ENCODE measurements at regions not wholly inside any gene's neighbourhood (a gene's known extent, or its start where the extent isn't known, plus 50 kb on each side); places are given as distances from the start of the nearest gene placed in this dataset.

GRCh38 chr6:156725712-156726111 lies 51.5 kb upstream of the ARID1B start:
- no peak for DNase-seq

DNA sequence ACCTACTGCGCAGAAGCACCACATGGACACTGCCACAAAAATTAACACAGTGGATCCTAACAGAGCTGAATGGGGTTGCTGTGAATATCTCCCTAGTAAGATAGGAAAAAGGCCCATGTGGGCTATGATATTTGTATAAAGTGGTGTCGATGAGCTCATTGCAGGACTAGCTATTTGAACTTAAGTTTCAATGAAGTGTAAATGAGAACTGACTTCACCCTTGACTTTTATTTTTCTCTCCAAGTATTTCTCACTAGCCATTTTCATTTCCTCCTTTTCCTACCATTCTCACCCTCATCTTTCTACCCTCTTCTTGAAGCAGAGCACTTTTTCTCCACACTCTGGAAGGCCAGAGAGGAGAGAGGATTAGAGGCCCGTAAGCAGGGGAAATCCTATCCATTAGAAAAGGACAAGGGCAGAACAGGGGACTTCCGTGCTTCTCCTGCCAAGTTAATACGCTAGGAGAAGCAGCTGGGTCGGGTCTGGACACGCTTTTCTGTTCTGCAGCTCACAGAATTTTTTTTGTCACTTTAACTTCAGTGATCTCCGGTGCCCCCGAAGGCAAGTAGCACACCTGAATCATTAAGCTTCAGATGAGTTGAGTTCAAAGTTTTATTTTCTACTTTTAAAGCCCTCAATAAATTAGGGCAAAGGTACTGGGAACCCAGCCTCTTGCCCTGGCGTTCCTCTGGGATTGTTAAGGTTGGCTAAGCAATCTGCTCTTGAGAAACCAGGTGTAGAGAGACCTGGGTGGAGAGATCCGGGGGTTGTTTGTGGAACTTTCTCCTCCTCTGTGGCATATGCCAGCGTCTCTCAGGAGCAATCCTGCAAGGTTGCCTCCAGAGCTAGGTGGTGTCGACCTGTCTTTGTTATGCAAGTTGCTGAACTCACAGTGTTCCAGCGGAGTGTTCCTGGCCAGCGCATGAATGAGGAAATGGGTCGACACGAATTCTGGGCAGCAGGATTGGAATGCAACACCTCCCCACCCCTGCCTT lies 56.2 kb upstream of the ARID1B start:
- no peak for DNase-seq

- DNase-seq: peak; percentile 85
Measured at GRCh38 chr6:156719720-156720563, 57.2 kb upstream of the ARID1B start.

DNA sequence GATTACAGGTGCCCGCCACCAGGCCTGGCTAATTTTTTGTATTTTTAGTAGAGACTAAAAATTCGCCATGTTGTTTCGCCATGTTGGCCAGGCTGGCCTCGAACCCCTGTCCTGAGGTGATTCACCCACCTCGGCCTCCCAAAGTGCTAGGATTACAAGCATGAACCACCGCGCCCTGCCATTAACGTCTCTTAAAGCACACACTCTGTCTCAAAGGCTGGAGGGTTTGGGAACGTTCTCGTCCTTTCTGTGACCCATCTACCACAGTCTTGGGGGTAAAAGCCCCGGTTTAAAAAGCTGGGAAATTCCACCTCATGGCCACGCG lies 57.8 kb upstream of the ARID1B start:
- DNase-seq: no peak

DNA sequence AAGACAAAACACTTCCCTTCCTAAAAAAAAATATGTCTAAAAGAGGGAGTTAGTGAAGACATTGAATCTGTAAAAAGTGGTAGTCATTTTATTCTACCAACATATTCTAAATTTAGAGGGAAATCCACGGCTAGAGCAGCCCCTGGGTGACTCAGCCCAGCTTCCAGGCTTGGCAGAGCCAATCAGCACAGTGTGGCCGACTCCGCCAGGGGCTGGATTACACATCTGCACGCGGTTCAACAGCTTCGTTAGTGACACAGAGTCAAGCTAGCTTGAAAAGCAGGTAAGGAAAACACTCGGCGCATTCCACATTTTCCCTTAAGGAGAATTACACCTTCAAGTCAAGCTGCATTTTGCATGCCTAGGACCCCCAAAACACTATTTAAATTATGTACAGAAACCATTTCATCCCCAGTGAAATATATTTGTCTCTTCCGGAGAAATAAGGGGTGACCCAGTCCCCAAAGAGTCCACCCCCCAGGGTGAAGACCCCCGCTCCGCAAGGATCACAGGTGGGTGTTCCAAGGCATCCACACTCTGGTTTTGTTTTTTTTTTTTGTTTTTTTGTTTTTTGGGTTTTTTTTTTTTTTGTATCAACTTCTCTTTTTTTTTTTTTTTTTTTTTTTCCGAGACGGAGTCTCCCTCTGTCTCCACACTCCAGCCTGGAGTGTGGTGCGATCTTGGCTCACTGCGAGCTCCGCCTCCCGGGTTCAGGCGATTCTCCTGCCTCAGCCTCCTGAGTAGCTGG lies 58.4 kb upstream of the ARID1B start:
- no peak for DNase-seq

GRCh38 chr6:156717542-156717941 lies 59.6 kb upstream of the ARID1B start:
- no peak for DNase-seq

GRCh38 chr6:156715839-156716238 lies 61.3 kb upstream of the ARID1B start:
- no peak for DNase-seq

DNA sequence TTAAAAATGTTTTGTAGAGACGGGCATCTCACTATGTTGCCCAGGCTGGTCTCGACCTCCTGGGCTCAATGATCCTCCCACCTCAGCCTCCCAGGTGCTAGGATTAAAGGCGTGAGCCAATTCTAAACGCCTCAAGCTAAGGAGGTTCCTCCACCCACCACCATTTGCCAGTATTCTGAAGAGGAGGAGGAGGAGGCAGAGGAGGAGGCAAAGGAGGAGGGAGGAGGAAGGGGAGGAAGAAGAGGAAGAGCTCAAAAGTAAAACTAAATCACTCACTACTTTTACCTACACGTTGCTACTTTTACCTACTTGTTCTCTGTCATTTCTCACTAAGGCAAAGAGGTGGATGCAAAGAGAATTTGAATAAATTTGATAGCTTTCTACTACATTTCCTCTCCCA lies 63.6 kb upstream of the ARID1B start:
- DNase-seq: no peak

DNA sequence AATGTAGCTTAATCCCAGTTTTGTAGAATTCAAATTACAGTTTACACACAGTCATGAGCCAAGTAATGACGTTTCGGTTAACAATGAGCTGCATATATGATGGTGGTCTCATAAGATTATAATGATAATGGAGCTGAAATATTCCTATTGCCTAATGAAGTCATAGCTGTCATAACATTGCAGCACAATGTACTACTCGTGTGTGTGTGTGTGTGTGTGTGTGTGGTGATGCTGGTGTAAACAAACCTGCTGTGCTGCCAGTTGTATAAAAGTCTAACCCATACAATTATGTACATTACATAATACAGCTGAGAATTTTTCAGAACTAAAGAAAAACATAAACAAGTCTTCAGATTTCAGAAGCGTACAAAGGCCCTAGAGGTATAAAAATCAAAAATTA lies 66.7 kb upstream of the ARID1B start:
- DNase-seq: no peak

DNA sequence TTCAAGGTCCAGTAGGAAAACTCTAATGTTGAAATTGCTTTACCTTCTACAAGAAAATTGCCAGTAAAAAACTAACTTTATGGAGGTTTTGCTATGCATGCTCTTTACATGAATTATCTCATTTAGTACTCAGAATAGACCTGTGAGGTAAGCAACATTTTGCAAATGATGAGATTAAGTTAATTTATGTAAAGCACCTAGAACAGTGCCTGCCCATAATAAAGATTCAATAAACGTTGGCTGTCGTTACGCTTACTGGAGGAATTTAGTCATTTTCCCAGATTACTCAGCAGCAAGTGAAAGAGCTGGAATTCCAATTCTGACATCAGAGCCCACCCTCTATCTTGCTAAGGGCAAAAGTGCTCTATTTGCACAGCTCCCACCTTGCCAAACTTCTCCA lies 69.4 kb upstream of the ARID1B start:
- no peak for DNase-seq

- DNase-seq: no peak
Measured at GRCh38 chr6:156703719-156704118, 73.5 kb upstream of the ARID1B start.

GRCh38 chr6:156701966-156702365 lies 75.2 kb upstream of the ARID1B start:
- DNase-seq: no peak

DNA sequence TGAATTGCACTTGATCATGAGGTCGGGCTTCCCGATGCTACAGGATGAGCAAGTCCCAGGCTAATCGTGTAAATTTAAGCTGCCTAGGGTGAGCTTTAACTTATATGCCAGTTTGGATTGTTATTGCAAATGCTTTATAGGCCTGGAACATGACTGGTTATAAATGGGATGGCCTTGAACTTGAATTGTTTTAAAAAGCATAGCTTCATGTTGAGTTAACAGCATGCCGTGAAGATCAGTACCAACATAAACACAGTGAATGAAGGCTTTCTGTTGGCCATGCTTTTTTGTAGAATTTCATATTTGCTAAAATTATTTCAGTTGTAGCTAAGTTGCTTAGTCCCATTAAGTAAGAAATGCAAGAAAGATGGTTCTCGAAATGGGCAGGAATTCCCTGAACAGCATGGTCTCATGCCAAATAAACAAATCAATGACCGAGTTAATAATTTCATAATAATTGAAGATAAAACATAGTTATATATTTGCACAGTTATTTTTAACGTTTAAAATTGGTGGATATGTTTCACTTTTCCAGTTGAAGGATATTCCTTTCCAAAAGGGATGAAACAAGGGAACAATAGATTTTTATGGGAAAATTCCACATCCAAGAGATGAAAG lies 76.6 kb upstream of the ARID1B start:
- no peak for DNase-seq

GRCh38 chr6:156699935-156700334 lies 77.2 kb upstream of the ARID1B start:
- DNase-seq: no peak

DNA sequence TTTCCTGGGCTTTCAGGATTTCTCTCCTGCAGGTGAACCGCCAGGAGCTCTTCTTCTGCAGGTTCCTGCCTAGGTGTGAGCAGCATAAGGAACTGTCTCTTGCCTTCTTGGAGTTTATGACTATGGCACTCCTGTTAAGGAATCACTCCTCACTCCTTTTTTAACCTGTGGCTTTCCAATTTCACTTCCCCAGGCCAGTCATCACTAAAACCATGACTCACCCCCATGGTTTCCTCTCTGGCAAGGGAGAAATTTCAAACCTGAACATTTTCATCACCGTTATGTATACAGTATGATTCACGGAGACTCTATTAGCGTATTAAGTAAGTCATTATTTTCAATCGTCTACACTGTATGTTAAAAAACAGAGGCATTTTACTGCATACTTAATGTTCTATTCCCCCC lies 78.2 kb upstream of the ARID1B start:
- no peak for DNase-seq

DNA sequence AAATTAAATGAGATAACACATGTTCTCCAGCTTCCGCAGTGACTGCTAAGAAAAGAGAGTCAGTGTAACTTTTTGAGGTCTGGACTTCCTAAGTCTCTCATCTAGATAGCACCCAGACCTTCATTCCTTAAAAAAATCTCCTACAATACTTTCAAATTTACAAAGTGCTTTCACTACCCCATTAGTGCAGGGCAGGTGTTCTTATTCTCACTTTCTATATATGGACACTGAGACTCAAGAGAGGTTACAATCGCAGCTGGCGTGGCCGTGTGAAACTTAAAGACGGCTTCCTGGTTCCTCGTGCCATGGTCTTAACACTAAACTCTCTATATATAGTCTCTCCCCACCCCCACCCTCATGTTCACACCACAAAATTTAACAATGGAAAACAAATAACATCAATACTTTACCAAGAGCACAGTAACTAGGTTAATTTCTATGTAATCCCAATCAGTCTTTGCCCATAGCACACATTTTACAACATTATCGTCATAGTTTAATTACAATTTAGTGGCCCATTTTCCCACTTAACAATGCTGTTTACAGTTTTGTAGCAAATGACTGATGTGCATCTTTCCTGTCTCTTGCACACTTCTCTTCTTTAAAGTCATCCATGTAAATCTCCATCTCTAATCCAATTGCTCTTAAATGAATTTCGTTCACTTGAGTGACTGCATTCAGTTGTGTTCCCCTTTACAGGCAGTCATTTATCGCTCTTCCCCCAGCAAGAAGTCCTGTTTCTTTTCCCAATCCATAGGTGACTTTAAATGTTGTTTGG lies 78.8 kb upstream of the ARID1B start:
- DNase-seq: no peak

- no peak for DNase-seq
Measured at GRCh38 chr6:156697225-156697830, 79.8 kb upstream of the ARID1B start.

DNA sequence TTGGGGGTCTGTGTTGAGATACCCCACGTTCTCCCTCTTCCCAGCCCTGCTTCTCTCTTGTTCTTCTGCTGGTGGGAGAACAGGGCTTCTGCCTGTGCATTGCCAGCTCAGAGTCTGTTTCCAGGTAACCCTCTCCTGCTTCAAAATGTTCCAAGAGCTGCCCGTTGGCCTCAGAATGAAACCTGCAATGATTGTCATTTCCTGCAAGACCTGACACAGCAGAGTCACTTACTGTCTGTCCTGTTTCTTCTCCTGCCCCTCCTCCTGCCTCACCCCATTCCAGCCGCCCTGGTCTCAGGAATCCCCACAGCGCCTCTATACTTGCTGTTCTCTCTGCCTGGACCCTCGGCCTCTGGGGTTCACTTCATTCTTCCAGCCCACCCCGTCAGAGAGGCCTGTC lies 81.4 kb upstream of the ARID1B start:
- DNase-seq: no peak

DNA sequence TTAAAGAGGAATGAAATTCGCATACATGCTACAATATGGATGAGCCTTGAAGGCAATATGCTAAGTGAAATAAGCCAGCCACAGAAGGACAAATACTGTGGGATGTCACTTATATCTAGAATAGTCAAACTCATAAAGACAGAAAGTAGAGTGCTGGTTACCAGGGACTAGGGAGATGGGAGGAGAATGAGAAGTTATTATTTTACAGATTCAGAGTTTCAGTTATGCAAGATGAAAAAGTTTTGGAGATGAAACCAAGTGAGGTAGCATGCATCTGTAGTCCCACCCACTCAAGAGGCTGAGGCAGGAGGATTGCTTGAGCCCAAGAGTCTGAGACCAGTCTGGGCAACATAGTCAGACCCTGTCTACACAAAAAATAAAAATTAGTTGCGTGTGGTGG lies 82.5 kb upstream of the ARID1B start:
- no peak for DNase-seq

DNA sequence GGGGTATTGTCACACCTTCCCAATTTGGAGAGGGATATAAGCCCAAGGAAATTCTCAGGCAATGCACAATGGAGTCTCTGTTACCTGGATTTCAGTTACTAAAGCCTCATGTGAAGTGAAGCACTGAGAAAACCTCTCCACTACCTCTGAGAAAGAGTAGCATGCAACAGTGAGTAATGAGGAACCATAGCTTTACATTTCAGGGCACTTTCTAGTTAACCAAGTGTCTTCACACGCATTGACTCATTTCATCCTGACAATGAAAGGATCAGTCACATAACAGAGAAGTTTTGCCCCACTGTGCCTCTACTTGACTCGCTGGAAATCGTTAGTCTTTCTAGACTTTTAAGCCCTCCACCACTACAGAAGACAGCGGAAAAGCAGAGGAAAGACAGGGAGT lies 86.2 kb upstream of the ARID1B start:
- DNase-seq: no peak

DNA sequence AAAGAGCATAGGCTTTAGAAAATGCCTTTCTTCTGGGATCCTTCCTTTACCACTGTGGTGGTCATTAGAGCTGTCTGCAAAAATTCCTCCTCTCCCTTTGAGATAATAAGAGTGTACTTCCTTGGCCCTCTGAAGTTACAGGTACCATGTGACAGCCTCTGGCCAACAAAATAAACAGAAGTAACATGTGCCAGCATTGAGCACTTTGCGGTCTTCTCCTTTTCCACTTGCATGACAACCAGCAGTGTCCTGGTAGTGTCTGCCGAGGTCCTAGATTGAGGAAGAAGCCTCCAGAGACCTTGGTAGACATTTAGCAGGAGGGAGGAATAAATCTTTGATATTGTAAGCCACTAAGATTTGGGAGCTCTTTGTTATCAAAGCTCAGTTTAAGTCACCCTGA lies 87.5 kb upstream of the ARID1B start:
- DNase-seq: no peak

GRCh38 chr6:156688620-156688971 lies 88.6 kb upstream of the ARID1B start:
- no peak for DNase-seq

All from activated CD8-positive, alpha-beta memory T cell treated with anti-CD3 and anti-CD28 coated beads for 24 hours (primary cell).